ENCODE measurements at regions not wholly inside any gene's neighbourhood (a gene's known extent, or its start where the extent isn't known, plus 50 kb on each side); places are given as distances from the start of the nearest gene placed in this dataset.

GRCh38 chr12:76694369-76694768, 69.5 kb upstream of the ZDHHC17 start:
- TF ChIP-seq, protein P1, sequence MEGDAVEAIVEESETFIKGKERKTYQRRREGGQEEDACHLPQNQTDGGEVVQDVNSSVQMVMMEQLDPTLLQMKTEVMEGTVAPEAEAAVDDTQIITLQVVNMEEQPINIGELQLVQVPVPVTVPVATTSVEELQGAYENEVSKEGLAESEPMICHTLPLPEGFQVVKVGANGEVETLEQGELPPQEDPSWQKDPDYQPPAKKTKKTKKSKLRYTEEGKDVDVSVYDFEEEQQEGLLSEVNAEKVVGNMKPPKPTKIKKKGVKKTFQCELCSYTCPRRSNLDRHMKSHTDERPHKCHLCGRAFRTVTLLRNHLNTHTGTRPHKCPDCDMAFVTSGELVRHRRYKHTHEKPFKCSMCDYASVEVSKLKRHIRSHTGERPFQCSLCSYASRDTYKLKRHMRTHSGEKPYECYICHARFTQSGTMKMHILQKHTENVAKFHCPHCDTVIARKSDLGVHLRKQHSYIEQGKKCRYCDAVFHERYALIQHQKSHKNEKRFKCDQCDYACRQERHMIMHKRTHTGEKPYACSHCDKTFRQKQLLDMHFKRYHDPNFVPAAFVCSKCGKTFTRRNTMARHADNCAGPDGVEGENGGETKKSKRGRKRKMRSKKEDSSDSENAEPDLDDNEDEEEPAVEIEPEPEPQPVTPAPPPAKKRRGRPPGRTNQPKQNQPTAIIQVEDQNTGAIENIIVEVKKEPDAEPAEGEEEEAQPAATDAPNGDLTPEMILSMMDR (IDR thresholded peaks at IDR 0.05; ENCODE audit: borderline replicate concordance, control extremely low read depth, extremely low read depth, insufficient read depth, missing control alignments): no peak
- DNase-seq (ENCODE audit: low spot score): no peak
- in situ Hi-C loops (cut with MboI; ENCODE audit: low sequenced_read_pairs, unreplicated experiment): no loop called here

GRCh38 chr12:76696186-76696585, 67.7 kb upstream of the ZDHHC17 start:
- no peak for DNase-seq (ENCODE audit: low spot score)
- TF ChIP-seq, protein P1 (IDR thresholded peaks at IDR 0.05; ENCODE audit: borderline replicate concordance, control extremely low read depth, extremely low read depth, insufficient read depth, missing control alignments): no peak
- in situ Hi-C loops (cut with MboI; ENCODE audit: low sequenced_read_pairs, unreplicated experiment): no loop called here

- DNase-seq (ENCODE audit: low spot score): no peak
- TF ChIP-seq, protein P1 (IDR thresholded peaks at IDR 0.05; ENCODE audit: borderline replicate concordance, control extremely low read depth, extremely low read depth, insufficient read depth, missing control alignments): no peak
- in situ Hi-C loops (cut with MboI; ENCODE audit: low sequenced_read_pairs, unreplicated experiment): no loop called here
These were observed 66.1 kb upstream of the ZDHHC17 start for GRCh38 chr12:76697849-76698248.

- in situ Hi-C loops (cut with MboI; ENCODE audit: low sequenced_read_pairs, unreplicated experiment): no loop called here
- TF ChIP-seq, protein P1 (IDR thresholded peaks at IDR 0.05; ENCODE audit: borderline replicate concordance, control extremely low read depth, extremely low read depth, insufficient read depth, missing control alignments): no peak
- no peak for DNase-seq (ENCODE audit: low spot score)
These were observed 65.6 kb upstream of the ZDHHC17 start for GRCh38 chr12:76698316-76698715.

GRCh38 chr12:76698966-76699365, 64.9 kb upstream of the ZDHHC17 start:
- DNase-seq (ENCODE audit: low spot score): no peak
- in situ Hi-C loops (cut with MboI; ENCODE audit: low sequenced_read_pairs, unreplicated experiment): no loop called here
- TF ChIP-seq, protein P1 (IDR thresholded peaks at IDR 0.05; ENCODE audit: borderline replicate concordance, control extremely low read depth, extremely low read depth, insufficient read depth, missing control alignments): no peak

DNA sequence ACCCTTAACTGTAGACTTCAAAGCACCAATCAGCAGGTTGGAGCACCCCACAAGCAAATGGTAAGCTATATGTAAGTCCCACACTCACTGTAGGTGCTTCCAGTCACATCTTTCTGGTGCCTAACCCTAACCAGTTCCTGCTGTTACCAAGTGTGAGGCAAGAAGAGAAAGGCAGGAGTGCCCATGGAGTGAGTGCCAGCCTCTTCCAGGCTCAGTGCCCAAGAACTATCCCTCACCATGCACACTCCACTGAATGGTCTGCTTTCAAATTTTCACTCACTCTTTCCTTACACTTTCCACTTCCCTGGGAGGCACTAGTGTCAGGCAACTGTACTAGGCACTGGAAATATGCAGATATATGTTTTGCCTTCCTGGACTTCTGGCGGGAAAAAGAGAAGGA, 62.2 kb upstream of the ZDHHC17 start:
- in situ Hi-C loops (cut with MboI; ENCODE audit: low sequenced_read_pairs, unreplicated experiment): no loop called here
- TF ChIP-seq, protein P1 (IDR thresholded peaks at IDR 0.05; ENCODE audit: borderline replicate concordance, control extremely low read depth, extremely low read depth, insufficient read depth, missing control alignments): no peak
- no peak for DNase-seq (ENCODE audit: low spot score)

GRCh38 chr12:76702946-76703345, 61.0 kb upstream of the ZDHHC17 start:
- no peak for DNase-seq (ENCODE audit: low spot score)
- TF ChIP-seq, protein P1 (IDR thresholded peaks at IDR 0.05; ENCODE audit: borderline replicate concordance, control extremely low read depth, extremely low read depth, insufficient read depth, missing control alignments): no peak
- in situ Hi-C loops (cut with MboI; ENCODE audit: low sequenced_read_pairs, unreplicated experiment): no loop called here
